ENCODE measurements at regions not wholly inside any gene's neighbourhood (a gene's known extent, or its start where the extent isn't known, plus 50 kb on each side); places are given as distances from the start of the nearest gene placed in this dataset.

DNA sequence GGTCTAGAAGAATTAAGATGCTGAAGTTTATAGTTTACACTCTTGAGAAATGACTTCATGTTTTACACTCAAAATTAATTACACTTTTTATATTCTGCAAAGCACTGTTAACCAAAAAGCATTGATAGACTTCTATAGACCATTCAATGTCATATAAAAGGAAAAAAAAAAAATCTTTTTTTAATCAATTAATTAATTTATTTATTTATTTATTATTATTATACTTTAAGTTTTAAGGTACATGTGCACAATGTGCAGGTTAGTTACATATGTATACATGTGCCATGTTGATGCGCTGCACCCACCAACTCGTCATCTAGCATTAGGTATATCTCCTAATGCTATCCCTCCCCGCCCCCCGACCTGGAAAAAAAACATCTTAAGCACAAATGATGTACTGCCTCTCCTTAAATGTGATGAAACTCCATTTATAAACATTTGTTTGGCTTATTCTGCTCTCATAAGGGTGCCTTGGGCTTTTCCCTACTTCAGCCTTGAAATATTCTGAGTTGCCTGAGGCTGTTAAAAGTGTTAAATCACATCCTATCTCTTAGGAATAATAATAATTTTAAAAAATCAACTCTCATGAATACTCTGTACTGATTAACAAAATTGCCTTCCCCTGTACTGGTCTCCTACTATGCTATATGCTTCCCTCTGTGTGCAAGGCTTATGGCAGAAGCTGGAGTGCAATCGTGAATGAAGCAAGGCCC is 466.9 kb downstream of the SOX2 start:
- Histone ChIP-seq H2AFZ (ENCODE audit: insufficient read depth, low read depth, low read length, poor library complexity, severe bottlenecking) (no peak overlapping the region), H3K4me3 (ENCODE audit: control extremely low read depth in 1 of 5, extremely low read depth in 1 of 5, insufficient read depth in 1 of 5, low read depth in 2 of 5, low read length in 4 of 5) (no peak overlapping the region), H3K27me3 (replicated peaks in 1 of 4; ENCODE audit: control extremely low read depth in 1 of 4, control insufficient read depth in 3 of 4, insufficient read depth in 4 of 4, low read length in 3 of 4) (no peaks in the 10 kb centered on the region), H3K36me3 (replicated peaks in 1 of 2; ENCODE audit: control extremely low read depth in 1 of 2, control insufficient read depth in 1 of 2, extremely low read depth in 1 of 2, insufficient read depth in 2 of 2, low read length in 1 of 2) (no peaks in the 10 kb centered on the region), H3K4me1 (ENCODE audit: control insufficient read depth in 2 of 2, insufficient read depth in 2 of 2, low read length in 2 of 2) (no peaks in the 10 kb centered on the region), H3K9ac (ENCODE audit: low read length) (no peak overlapping the region), H3K4me2 (replicated peaks; ENCODE audit: low read depth, low read length, poor library complexity, severe bottlenecking) (no peak overlapping the region), H4K20me1 (ENCODE audit: control insufficient read depth, insufficient read depth, low read length, poor library complexity, severe bottlenecking) (no peaks in the 10 kb centered on the region), H3K79me2 (ENCODE audit: control insufficient read depth, insufficient read depth, low read length) (no peaks in the 10 kb centered on the region), H3K9me3 (ENCODE audit: control extremely low read depth in 1 of 3, control insufficient read depth in 2 of 3, insufficient read depth in 1 of 3, low read length in 2 of 3) (no peaks in the 10 kb centered on the region), H3K27ac (ENCODE audit: low read length in 2 of 2) (no peak overlapping the region)
- ChIA-PET POLR2A (no interaction called here), CTCF (no interaction called here)
- TF ChIP-seq EZH2 (IDR thresholded peaks at IDR 0.05; ENCODE audit: borderline replicate concordance, insufficient read depth, low read depth, low read length, poor library complexity, severe bottlenecking) = no peak
- TF ChIP-seq, protein P1, sequence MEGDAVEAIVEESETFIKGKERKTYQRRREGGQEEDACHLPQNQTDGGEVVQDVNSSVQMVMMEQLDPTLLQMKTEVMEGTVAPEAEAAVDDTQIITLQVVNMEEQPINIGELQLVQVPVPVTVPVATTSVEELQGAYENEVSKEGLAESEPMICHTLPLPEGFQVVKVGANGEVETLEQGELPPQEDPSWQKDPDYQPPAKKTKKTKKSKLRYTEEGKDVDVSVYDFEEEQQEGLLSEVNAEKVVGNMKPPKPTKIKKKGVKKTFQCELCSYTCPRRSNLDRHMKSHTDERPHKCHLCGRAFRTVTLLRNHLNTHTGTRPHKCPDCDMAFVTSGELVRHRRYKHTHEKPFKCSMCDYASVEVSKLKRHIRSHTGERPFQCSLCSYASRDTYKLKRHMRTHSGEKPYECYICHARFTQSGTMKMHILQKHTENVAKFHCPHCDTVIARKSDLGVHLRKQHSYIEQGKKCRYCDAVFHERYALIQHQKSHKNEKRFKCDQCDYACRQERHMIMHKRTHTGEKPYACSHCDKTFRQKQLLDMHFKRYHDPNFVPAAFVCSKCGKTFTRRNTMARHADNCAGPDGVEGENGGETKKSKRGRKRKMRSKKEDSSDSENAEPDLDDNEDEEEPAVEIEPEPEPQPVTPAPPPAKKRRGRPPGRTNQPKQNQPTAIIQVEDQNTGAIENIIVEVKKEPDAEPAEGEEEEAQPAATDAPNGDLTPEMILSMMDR (IDR thresholded peaks at IDR 0.05) = no peak
- ATAC-seq (ENCODE audit: low read depth) = no peak
- 63% methylated on average over 1 of the region's 5 CpGs for WGBS (ENCODE audit: insufficient coverage)
- intact Hi-C loops (cut with micrococcal nuclease) = no loop called here
- no peaks in the 10 kb centered on the region for H3K4me1 Mint-ChIP-seq
- H3K9me3 Mint-ChIP-seq (ENCODE audit: insufficient read depth) = no peaks in the 10 kb centered on the region
- no peak overlapping the region for H3K27ac Mint-ChIP-seq
- H3K27me3 Mint-ChIP-seq = no peaks in the 10 kb centered on the region
- DNase-seq = no peak
- no peak overlapping the region for H3K4me3 Mint-ChIP-seq

DNA sequence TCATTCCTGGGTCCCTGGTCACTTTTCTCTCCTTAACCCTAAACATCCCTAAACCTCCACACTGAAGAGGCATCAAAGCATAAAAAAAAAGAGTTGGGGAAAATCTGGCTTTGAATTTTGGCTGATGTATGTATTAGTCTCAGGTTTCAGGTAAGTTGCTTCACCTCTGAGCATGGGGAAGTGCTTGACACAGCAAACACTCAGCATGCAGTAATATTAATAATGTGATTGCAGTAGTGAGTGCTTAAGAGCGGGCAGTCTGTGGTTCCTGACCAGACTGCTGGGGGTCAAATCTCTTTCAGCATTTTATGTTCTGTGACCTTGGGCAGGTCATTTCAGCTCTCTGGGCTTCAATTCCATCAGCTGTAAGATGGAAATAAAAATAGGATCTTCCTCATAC is 467.9 kb downstream of the SOX2 start:
- Histone ChIP-seq H4K20me1 (ENCODE audit: control insufficient read depth, insufficient read depth, low read length, poor library complexity, severe bottlenecking) (no peaks in the 10 kb centered on the region), H3K9me3 (ENCODE audit: control extremely low read depth in 1 of 3, control insufficient read depth in 2 of 3, insufficient read depth in 1 of 3, low read length in 2 of 3) (no peaks in the 10 kb centered on the region), H3K27ac (ENCODE audit: low read length in 2 of 2) (no peak overlapping the region), H3K79me2 (ENCODE audit: control insufficient read depth, insufficient read depth, low read length) (no peaks in the 10 kb centered on the region), H2AFZ (ENCODE audit: insufficient read depth, low read depth, low read length, poor library complexity, severe bottlenecking) (no peak overlapping the region), H3K36me3 (replicated peaks in 1 of 2; ENCODE audit: control extremely low read depth in 1 of 2, control insufficient read depth in 1 of 2, extremely low read depth in 1 of 2, insufficient read depth in 2 of 2, low read length in 1 of 2) (no peaks in the 10 kb centered on the region), H3K4me2 (replicated peaks; ENCODE audit: low read depth, low read length, poor library complexity, severe bottlenecking) (no peak overlapping the region), H3K4me3 (ENCODE audit: control extremely low read depth in 1 of 5, extremely low read depth in 1 of 5, insufficient read depth in 1 of 5, low read depth in 2 of 5, low read length in 4 of 5) (no peak overlapping the region), H3K9ac (ENCODE audit: low read length) (no peak overlapping the region), H3K27me3 (replicated peaks in 1 of 4; ENCODE audit: control extremely low read depth in 1 of 4, control insufficient read depth in 3 of 4, insufficient read depth in 4 of 4, low read length in 3 of 4) (no peaks in the 10 kb centered on the region), H3K4me1 (ENCODE audit: control insufficient read depth in 2 of 2, insufficient read depth in 2 of 2, low read length in 2 of 2) (no peaks in the 10 kb centered on the region)
- intact Hi-C loops (cut with micrococcal nuclease) = no loop called here
- WGBS (ENCODE audit: insufficient coverage) = 100% methylated on average over 1 of the region's 1 CpG
- ChIA-PET POLR2A (no interaction called here), CTCF (no interaction called here)
- no peaks in the 10 kb centered on the region for H3K9me3 Mint-ChIP-seq (ENCODE audit: insufficient read depth)
- TF ChIP-seq EZH2 (IDR thresholded peaks at IDR 0.05; ENCODE audit: borderline replicate concordance, insufficient read depth, low read depth, low read length, poor library complexity, severe bottlenecking) = no peak
- TF ChIP-seq, protein P1 (IDR thresholded peaks at IDR 0.05) = no peak
- no peaks in the 10 kb centered on the region for H3K4me1 Mint-ChIP-seq
- ATAC-seq (ENCODE audit: low read depth) (no peak), DNase-seq (no peak)
- H3K27me3 Mint-ChIP-seq = no peaks in the 10 kb centered on the region
- no peak overlapping the region for H3K27ac Mint-ChIP-seq
- no peak overlapping the region for H3K4me3 Mint-ChIP-seq
